HG02678 (cell line): ENCODE measurements at regions not wholly inside any gene's neighbourhood (a gene's known extent, or its start where the extent isn't known, plus 50 kb on each side); places are given as distances from the start of the nearest gene placed in this dataset.

Source experiments
- ATAC-seq: cut with Tn5 transposase; IDR thresholded peaks from one replicate; pipeline ENCODE4 v1.9.1; 2021; ENCODE audit warnings: mild to moderate bottlenecking, moderate library complexity; ENCODE audit not compliant: unreplicated experiment

DNA sequence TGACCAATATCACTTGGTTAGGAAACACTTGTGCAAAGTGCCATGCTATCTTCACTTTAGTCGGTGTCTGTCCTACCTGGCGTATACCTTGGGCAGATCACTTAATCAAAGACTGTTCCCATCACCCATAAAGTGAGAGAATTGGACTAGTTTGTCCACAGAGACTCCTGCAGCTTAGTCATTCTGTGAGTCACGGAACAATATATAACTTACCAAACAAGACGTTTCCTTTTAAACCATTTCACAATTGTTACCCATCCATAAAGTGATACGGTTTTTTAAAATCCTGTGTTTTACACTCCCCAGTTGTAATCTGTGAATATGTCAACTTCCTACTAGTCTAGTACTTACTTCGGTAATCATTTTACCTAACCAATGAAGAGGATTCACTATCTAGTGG lies 499.3 kb upstream of the SMIM21 start:
- ATAC-seq, result no peak

DNA sequence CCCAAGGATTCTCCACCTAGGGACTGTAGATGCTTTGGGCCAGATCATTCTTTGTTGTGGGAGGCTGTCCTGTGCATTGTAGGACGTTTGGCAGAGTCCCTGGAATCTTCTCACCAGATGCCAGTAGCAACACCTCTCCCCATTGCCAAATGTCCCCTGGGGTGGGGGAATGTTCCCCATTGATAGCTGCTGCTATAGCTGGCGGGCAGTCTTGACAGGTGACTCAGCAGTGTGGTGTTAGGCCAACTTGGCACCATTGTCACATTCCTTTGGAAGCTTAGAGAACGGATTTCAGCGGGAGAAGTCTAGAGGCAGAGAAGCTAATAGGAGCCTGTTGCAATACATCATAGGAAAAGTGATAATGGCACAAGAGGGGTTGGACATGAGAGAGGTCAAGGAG lies 495.7 kb upstream of the SMIM21 start:
- ATAC-seq, result no peak

DNA sequence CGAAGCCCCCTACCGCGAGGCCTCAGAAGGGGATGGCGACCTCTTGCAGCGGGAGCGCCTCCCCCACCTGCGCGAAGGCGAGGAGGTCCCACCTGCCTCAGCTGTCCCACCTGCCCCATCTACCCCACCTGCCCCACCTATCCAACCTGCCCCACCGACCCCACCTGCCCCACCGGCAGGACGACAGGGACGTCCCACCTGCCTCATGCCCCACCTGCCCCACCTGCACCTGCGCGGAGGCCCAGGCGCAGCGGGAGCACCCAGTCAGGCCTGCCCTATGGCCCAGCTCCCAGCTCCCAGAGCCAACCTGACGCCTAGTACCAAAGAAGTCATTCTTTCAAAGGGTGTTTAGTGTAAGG lies 489.1 kb upstream of the SMIM21 start:
- no peak for ATAC-seq

GRCh38 chr18:75915941-75916623 lies 488.6 kb upstream of the SMIM21 start:
- ATAC-seq, result no peak

- ATAC-seq, result no peak
Observed at GRCh38 chr18:75912829-75913228, 485.3 kb upstream of the SMIM21 start.

GRCh38 chr18:75904416-75904815 lies 476.9 kb upstream of the SMIM21 start:
- no peak for ATAC-seq

GRCh38 chr18:75898651-75899050 lies 471.1 kb upstream of the SMIM21 start:
- no peak for ATAC-seq

GRCh38 chr18:75897386-75897785 lies 469.9 kb upstream of the SMIM21 start:
- ATAC-seq, result no peak

DNA sequence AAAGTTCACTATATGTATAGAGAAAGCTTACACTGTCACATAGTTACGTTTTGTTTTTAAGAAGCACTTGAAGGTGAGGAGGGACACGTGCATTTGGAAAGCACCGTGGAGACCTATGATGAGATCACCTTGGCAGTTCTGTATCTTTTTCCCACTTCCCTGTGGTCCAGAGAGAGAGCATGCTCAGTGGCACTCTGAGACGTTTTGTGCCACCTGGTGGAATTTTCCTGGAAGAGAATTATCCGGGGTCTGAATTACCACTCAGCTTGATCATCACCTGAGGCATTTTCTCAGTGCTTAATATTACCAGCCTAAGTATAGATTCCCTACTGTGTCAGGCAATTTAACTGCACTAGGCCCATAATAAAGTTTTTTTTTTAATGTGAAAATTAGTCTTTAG lies 469.4 kb upstream of the SMIM21 start:
- ATAC-seq, result no peak

DNA sequence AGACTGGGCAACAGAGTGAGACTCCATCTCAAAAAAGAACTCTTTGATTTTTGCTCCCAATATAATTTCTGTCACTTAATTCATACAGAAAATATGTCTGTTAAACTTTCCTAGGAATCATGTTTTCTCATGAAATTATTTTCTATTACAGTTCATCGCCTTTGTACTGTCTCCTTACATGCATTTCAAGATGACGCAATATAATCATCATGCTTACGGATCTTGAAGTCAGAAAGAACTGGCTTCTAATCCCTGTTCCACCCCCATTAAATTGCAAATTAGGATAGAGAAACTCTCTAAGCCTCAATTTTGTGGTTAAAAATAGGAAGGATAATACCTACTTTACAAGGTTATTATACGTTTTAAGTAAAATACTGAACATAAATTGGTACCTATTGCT lies 467.6 kb upstream of the SMIM21 start:
- ATAC-seq, result no peak

GRCh38 chr18:75884728-75885127 lies 457.2 kb upstream of the SMIM21 start:
- ATAC-seq, result no peak

- no peak for ATAC-seq
Observed at GRCh38 chr18:75880925-75881504, 453.5 kb upstream of the SMIM21 start.

DNA sequence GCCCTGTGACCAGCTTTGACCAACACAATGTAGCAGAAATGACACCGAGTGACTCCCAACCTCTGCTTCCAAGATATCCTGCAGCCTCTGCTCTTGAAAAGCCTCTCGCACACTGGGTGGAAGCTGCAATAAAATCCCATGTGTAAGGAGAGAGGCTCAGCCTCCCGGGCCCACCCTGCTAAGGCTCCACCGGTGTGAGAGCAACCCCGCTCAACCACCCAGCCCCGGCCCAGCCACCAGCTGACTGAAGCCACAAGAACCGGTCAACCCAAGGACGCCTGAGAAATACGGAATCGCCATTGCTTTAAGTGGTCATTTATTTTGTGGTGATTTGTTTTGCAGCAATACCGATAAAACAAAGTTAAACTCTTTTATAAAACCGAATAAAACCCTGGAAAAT lies 452.8 kb upstream of the SMIM21 start:
- no peak for ATAC-seq

DNA sequence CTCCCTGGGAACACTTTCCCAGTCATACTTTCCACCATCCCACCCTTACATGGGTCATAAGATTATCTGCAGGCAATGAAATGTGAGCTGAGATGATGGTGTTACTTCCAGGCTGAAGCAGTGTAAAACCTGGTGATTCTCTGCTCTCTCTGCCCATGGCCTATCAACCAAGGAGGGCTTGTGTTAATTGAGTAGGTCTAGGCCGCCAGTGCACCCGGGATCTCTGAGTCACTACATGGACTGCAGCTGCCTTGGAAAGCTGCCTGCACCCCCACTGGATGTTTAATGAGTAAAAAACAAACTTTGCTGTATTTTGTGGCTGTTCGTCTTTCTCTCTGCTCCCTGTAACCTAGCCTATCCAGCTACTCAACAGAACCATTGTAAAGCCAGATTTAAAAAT lies 451.7 kb upstream of the SMIM21 start:
- no peak for ATAC-seq

- no peak for ATAC-seq
Observed at GRCh38 chr18:75875559-75875958, 448.1 kb upstream of the SMIM21 start.

GRCh38 chr18:75874401-75875089 lies 447.0 kb upstream of the SMIM21 start:
- no peak for ATAC-seq

DNA sequence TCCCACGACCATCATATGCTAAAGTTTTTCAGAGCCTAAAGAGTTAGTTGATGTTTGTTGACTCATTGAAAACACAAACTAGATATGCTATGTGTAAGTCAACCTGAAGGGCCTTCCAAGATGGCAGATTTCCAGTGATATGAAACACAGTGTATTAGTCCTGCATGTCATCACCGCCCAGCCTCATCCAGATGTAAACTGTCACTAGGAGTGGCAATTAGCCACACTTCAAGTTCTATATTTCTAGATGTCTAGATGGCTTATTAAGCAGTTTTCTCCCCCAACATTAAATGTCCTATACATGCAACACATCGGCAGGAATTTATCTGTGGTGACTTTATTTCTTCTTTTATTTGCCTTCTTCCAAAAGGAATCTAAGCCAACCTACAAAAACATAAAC lies 444.1 kb upstream of the SMIM21 start:
- ATAC-seq, result no peak

DNA sequence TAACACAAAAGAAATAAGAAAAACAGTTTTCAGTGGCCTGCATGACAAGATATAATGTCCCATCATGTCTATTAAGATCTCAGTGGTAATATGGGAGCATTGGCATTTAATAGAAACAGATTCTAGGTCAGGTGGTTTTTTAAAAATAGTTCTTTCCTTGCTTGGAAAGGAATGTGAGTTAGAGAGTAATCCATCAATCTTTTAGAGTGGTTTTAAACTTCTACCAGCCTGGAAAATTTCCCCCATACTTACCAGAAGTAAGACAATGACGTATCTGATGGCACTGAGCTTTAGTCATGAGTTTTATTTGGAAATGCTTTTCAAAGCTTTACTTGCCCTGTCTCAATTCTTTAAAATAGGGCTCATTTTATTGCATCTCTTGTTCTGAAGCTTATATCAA lies 441.7 kb upstream of the SMIM21 start:
- no peak for ATAC-seq

DNA sequence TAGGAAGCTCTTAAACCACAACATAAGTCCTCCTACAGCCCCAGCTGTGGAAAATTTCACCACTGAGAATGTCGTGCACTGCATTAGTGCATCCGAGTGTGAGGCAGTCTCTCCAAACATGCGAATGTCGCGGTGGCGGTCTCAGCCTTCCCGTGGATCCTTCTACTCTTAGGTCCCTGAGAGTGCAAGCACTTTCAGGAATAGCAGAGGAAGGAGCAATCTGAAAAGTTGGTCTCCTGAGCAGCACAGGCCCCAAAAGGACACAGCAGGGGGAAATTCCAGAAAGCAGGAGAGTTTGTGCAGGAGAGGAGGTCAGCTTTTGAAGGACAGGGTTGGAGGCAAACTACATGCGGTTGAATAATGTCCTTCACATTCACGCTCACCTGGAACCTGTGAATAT lies 440.5 kb upstream of the SMIM21 start:
- no peak for ATAC-seq

DNA sequence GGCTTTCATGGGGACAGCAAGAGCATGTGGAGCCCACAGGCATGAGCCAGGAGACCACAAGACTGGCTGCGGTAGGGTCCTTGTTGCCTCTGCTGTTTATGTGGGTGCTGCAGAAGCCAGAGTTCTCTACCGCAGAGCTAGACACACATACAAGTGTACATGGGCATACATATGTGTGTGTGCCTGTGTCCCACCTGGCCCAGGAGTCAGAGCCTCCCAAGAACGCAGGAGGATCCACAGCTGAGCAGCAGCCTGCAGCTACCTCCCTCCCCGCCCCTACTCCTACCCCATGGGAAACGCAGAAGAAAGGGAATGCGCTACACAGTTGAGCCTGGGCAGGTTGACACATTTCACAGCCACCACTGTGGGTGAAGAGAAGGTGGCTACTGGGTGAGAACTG lies 438.1 kb upstream of the SMIM21 start:
- no peak for ATAC-seq

- ATAC-seq, result no peak
Observed at GRCh38 chr18:75864816-75865215, 437.3 kb upstream of the SMIM21 start.

DNA sequence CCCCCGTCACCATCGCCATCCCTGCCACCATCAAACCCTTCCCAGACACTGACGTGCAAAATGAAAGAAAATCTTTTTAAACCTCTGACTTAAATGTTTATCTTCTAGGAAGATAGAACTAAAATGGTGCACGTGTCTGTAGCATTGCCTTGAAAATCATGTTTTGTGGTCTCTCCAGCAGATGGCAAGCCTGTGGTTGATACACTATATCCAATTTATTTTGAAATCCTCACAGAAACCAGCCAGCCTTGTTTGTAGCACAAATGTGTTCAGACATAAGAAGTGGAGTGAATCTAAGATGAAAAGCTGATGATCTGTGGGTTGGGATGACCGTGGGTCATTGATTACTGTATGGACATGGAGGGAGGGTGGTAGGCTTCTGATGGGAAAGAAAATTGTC lies 436.2 kb upstream of the SMIM21 start:
- ATAC-seq, result no peak

GRCh38 chr18:75862458-75862857 lies 435.0 kb upstream of the SMIM21 start:
- ATAC-seq, result no peak
